PC-9 (cell line): ENCODE measurements at regions not wholly inside any gene's neighbourhood (a gene's known extent, or its start where the extent isn't known, plus 50 kb on each side); places are given as distances from the start of the nearest gene placed in this dataset.

Source experiments
- CTCF ChIP-seq: fragments of 200-600 bp; sonication (generic); conservative IDR thresholded peaks from 2 replicates; pipeline ENCODE4 v1.6.1; 2017; ENCODE audit warnings: mixed run types, antibody characterized with exemption, mild to moderate bottlenecking, moderate library complexity
- EZH2 ChIP-seq: fragments of 200-600 bp; sonication (generic); IDR thresholded peaks from 2 replicates; pipeline ENCODE4 v1.8.0; 2017; ENCODE audit warnings: antibody characterized with exemption, low read depth

GRCh38 chr18:55102501-55102900 lies 143.2 kb upstream of the CCDC68 start:
- no peak for TF ChIP-seq CTCF
- no peak for TF ChIP-seq EZH2
